CD14-positive monocyte (primary cell): ENCODE measurements at regions not wholly inside any gene's neighbourhood (a gene's known extent, or its start where the extent isn't known, plus 50 kb on each side); places are given as distances from the start of the nearest gene placed in this dataset.

Experiments used
- DNase-seq, 3 donors: peaks; one replicate each; pipeline ENCODE4 v3.0.0-alpha.2; 2011 to 2022
- H2AFZ ChIP-seq: 2 replicates; pipeline ENCODE4 v1.6.0; 2012; ENCODE audit warnings: mild to moderate bottlenecking, low read depth, low read length, inconsistent platforms; ENCODE audit not compliant: insufficient read depth, poor library complexity, severe bottlenecking
- H3K27ac ChIP-seq, 2 donors: 1 replicate in 1 of 2; 2 replicates in 1 of 2; pipeline ENCODE4 v1.5.1; 2012 to 2013; ENCODE audit warnings: low read length in 2 of 2, control low read depth in 1 of 2, inconsistent platforms in 1 of 2, low read depth in 1 of 2, mild to moderate bottlenecking in 1 of 2
- H3K27me3 ChIP-seq, 2 donors: one replicate each; pipeline versions ENCODE4 v1.6.0 to v1.6.1; 2011 to 2013; ENCODE audit warnings: low read length in 2 of 2; ENCODE audit not compliant: control insufficient read depth in 2 of 2, insufficient read depth in 2 of 2
- H3K36me3 ChIP-seq, 2 donors: replicated peaks in 1 of 2; 1 replicate in 1 of 2; 2 replicates in 1 of 2; pipeline versions ENCODE4 v1.5.1 to v1.6.1; 2012 to 2013; ENCODE audit warnings: low read length in 2 of 2, control low read depth in 1 of 2, inconsistent platforms in 1 of 2, mild to moderate bottlenecking in 1 of 2; ENCODE audit not compliant: insufficient read depth in 2 of 2, control insufficient read depth in 1 of 2
- H3K4me1 ChIP-seq, 2 donors: 1 replicate in 1 of 2; 2 replicates in 1 of 2; pipeline versions ENCODE4 v1.5.1 to v1.6.1; 2012 to 2013; ENCODE audit warnings: low read length in 2 of 2, control low read depth in 1 of 2, inconsistent platforms in 1 of 2, mild to moderate bottlenecking in 1 of 2, moderate library complexity in 1 of 2; ENCODE audit not compliant: insufficient read depth in 2 of 2, control insufficient read depth in 1 of 2
- H3K4me2 ChIP-seq: replicated peaks from 2 replicates; pipeline ENCODE3; 2012; ENCODE audit warnings: low read length, moderate library complexity, mild to moderate bottlenecking; ENCODE audit not compliant: poor library complexity, severe bottlenecking; ENCODE audit errors: extremely low read depth
- H3K4me3 ChIP-seq, 3 experiments: fragments of 200-600 bp in 1 of 3; sonication (generic) in 1 of 3; replicated peaks in 1 of 3; 1 replicate in 2 of 3; 2 replicates in 1 of 3; pipeline ENCODE4 v1.5.1; 2011 to 2013; ENCODE audit warnings: low read length in 3 of 3, mild to moderate bottlenecking in 3 of 3, control low read depth in 2 of 3, low read depth in 2 of 3, inconsistent platforms in 1 of 3, moderate library complexity in 1 of 3
- H3K79me2 ChIP-seq: 2 replicates; pipeline ENCODE4 v1.6.0; 2012; ENCODE audit warnings: mild to moderate bottlenecking, control low read depth, inconsistent platforms, low read length, moderate library complexity; ENCODE audit not compliant: insufficient read depth
- H3K9ac ChIP-seq: 2 replicates; pipeline ENCODE4 v1.6.0; 2017; ENCODE audit warnings: low read length, mild to moderate bottlenecking; ENCODE audit not compliant: insufficient read depth, poor library complexity, severe bottlenecking
- H3K9me3 ChIP-seq, 2 donors: replicated peaks in 1 of 2; 1 replicate in 1 of 2; 2 replicates in 1 of 2; pipeline versions ENCODE4 v1.5.1 to v1.6.1; 2012 to 2013; ENCODE audit warnings: low read length in 2 of 2, control low read depth in 1 of 2; ENCODE audit not compliant: control insufficient read depth in 1 of 2, insufficient read depth in 1 of 2
- H4K20me1 ChIP-seq: 2 replicates; pipeline ENCODE4 v1.6.0; 2012; ENCODE audit warnings: mild to moderate bottlenecking, low read length, control low read depth, moderate library complexity; ENCODE audit not compliant: insufficient read depth
- H3K27ac Mint-ChIP-seq, 7 donors: one replicate each; pipeline ENCODE4 v1.8.0; 2020; ENCODE audit warnings: mild to moderate bottlenecking in 7 of 7, mixed read lengths in 7 of 7, moderate library complexity in 6 of 7, inconsistent platforms in 2 of 7
- H3K27me3 Mint-ChIP-seq, 3 donors: one replicate each; pipeline ENCODE4 v1.8.0; 2021 to 2022; ENCODE audit warnings: low read depth in 3 of 3, mild to moderate bottlenecking in 3 of 3, mixed read lengths in 3 of 3, moderate library complexity in 3 of 3, inconsistent platforms in 1 of 3
- H3K36me3 Mint-ChIP-seq, 2 donors: one replicate each; pipeline ENCODE4 v1.8.0; 2020; ENCODE audit warnings: mixed read lengths in 2 of 2, inconsistent platforms in 1 of 2, mild to moderate bottlenecking in 1 of 2
- H3K4me1 Mint-ChIP-seq: one replicate; pipeline ENCODE4 v1.8.0; 2020; ENCODE audit warnings: mild to moderate bottlenecking, mixed read lengths
- H3K4me3 Mint-ChIP-seq, 2 donors: one replicate each; pipeline ENCODE4 v1.8.0; 2020; ENCODE audit warnings: mild to moderate bottlenecking in 2 of 2, mixed read lengths in 2 of 2, moderate library complexity in 1 of 2
- H3K9me3 Mint-ChIP-seq, 7 donors: one replicate each; pipeline ENCODE4 v1.8.0; 2020 to 2022; ENCODE audit warnings: mixed read lengths in 7 of 7, mild to moderate bottlenecking in 6 of 7, moderate library complexity in 6 of 7, inconsistent platforms in 2 of 7
- CTCF ChIP-seq: fragments of 200-600 bp; IDR thresholded peaks from one replicate; pipeline ENCODE4 v1.8.0; 2022; ENCODE audit warnings: antibody characterized with exemption, mild to moderate bottlenecking
- WGBS: methylation state at CpG from one replicate; pipeline ENCODE4 v1.1.5; 2013; ENCODE audit warnings: missing lambda C conversion rate; ENCODE audit not compliant: insufficient coverage; 5-methylcytosine and 5-hydroxymethylcytosine counted together
- intact Hi-C, 2 donors: fragments of 100-400 bp; cut with micrococcal nuclease; formaldehyde crosslinking; loops; one replicate each; pipeline versions ENCODE4 v1.15.0 to v1.15.1; 2023

GRCh38 chrX:78493180-78493579 lies 165.8 kb upstream of the CYSLTR1 start:
- H3K4me1 Mint-ChIP-seq = no peaks in the 10 kb centered on the region
- H3K9me3 Mint-ChIP-seq = peaks cover 0 to 5% (median 0%) of the 10 kb centered on the region in 7 donors
- H3K27me3 Mint-ChIP-seq = peaks cover 0 to 8% (median 0%) of the 10 kb centered on the region in 3 donors

GRCh38 chrX:78476701-78477100 lies 149.3 kb upstream of the CYSLTR1 start:
- H3K27me3 ChIP-seq = no peaks in the 10 kb centered on the region
- TF ChIP-seq CTCF = no peak
- DNase-seq = no peak
- Mint-ChIP-seq H3K27me3 (no peaks in the 10 kb centered on the region), H3K4me3 (no peak overlapping the region), H3K9me3 (peaks cover 3 to 15% (median 4%) of the 10 kb centered on the region in 7 donors), H3K27ac (no peak overlapping the region), H3K4me1 (no peaks in the 10 kb centered on the region), H3K36me3 (no peaks in the 10 kb centered on the region)
- H2AFZ ChIP-seq = no peak overlapping the region
- H3K9me3 ChIP-seq = peaks cover 0 to 4% of the 10 kb centered on the region in 2 donors
- intact Hi-C loops = no loop called here
- H3K4me2 ChIP-seq = no peak overlapping the region
- H3K4me1 ChIP-seq = no peaks in the 10 kb centered on the region
- no peaks in the 10 kb centered on the region for H3K79me2 ChIP-seq
- no peak overlapping the region for H3K9ac ChIP-seq
- no peak overlapping the region for H3K4me3 ChIP-seq
- no CpG with 5 or more reads among the region's 2 CpGs for WGBS
- H3K36me3 ChIP-seq = no peaks in the 10 kb centered on the region
- no peaks in the 10 kb centered on the region for H4K20me1 ChIP-seq
- H3K27ac ChIP-seq = no peak overlapping the region

More at GRCh38 chrX:78493180-78493579, 165.8 kb upstream of the CYSLTR1 start:
- H3K4me2 ChIP-seq = no peak overlapping the region
- H2AFZ ChIP-seq = no peak overlapping the region
- Mint-ChIP-seq H3K36me3 (no peaks in the 10 kb centered on the region), H3K27ac (no peak overlapping the region), H3K4me3 (no peak overlapping the region)
- no peaks in the 10 kb centered on the region for H3K4me1 ChIP-seq
- H3K4me3 ChIP-seq = no peak overlapping the region
- no peaks in the 10 kb centered on the region for H3K27me3 ChIP-seq
- no peaks in the 10 kb centered on the region for H3K79me2 ChIP-seq
- no peaks in the 10 kb centered on the region for H3K36me3 ChIP-seq
- intact Hi-C loops = no loop called here
- no peaks in the 10 kb centered on the region for H3K9me3 ChIP-seq
- no peak for TF ChIP-seq CTCF
- WGBS = no CpG with 5 or more reads among the region's 2 CpGs
- no peak for DNase-seq
- no peak overlapping the region for H3K9ac ChIP-seq
- H4K20me1 ChIP-seq = no peaks in the 10 kb centered on the region
- H3K27ac ChIP-seq = no peak overlapping the region
